IMR-90 (cell line): ENCODE measurements at regions not wholly inside any gene's neighbourhood (a gene's known extent, or its start where the extent isn't known, plus 50 kb on each side); places are given as distances from the start of the nearest gene placed in this dataset.
"Not testable (repeated sequence)": the region's sequence is repeated elsewhere in the genome, so short reads cannot be mapped to it uniquely, and the experiment has no call there.

ENCODE experiments used
- ATAC-seq: fragments of 200-7000 bp; cut with Tn5 transposase; 2 replicates; pipeline ENCODE4 v1.9.1; 2020; ENCODE audit warnings: low read depth, mild to moderate bottlenecking, moderate library complexity
- BruUV-seq: library from RNA; stranded (reverse); fragments of 400-500 nt; replicated peaks from 2 replicates; lab custom pipeline; 2021; lab: Mats Ljungman, UMichigan
- CTCF ChIA-PET: fragments of 300-600 bp; formaldehyde crosslinking; extraction: SDS; loops from one replicate; lab custom pipeline; 2021; ENCODE audit warnings: antibody characterized with exemption; lab: Yijun Ruan, JAX
- POLR2A ChIA-PET: fragments of 300-600 bp; sonication (Branson Sonifier 250); formaldehyde crosslinking; loops from one replicate; lab custom pipeline; 2022; ENCODE audit warnings: antibody characterized with exemption; ENCODE audit not compliant: unreplicated experiment; lab: Charles Lee
- DNase-seq: peaks from one replicate; pipeline ENCODE4 v3.0.0; 2013
- H2AFZ ChIP-seq: replicated peaks from 2 replicates; pipeline ENCODE3; 2013; ENCODE audit warnings: low read length, mild to moderate bottlenecking; ENCODE audit not compliant: poor library complexity
- H2AK5ac ChIP-seq: 2 replicates; pipeline ENCODE4 v1.6.1; 2013; ENCODE audit warnings: low read depth, low read length, inconsistent platforms
- H2AK9ac ChIP-seq: replicated peaks from 2 replicates; pipeline ENCODE3; 2013; ENCODE audit warnings: mild to moderate bottlenecking, low read depth, low read length, moderate library complexity; ENCODE audit not compliant: poor library complexity
- H2BK120ac ChIP-seq: 2 replicates; pipeline ENCODE4 v1.6.1; 2013; ENCODE audit warnings: low read depth, low read length, inconsistent platforms
- H2BK15ac ChIP-seq: 3 replicates; pipeline ENCODE4 v1.6.1; 2013; ENCODE audit warnings: low read depth, low read length, inconsistent platforms
- H2BK20ac ChIP-seq: 2 replicates; pipeline ENCODE4 v1.6.1; 2013; ENCODE audit warnings: low read depth, mild to moderate bottlenecking, inconsistent platforms, low read length, moderate library complexity
- H2BK5ac ChIP-seq: 2 replicates; pipeline ENCODE4 v1.6.1; 2013; ENCODE audit warnings: mild to moderate bottlenecking, low read depth, low read length, inconsistent platforms; ENCODE audit not compliant: poor library complexity, severe bottlenecking
- H3K14ac ChIP-seq: replicated peaks from 2 replicates; pipeline ENCODE4 v1.6.1; 2013; ENCODE audit warnings: low read depth, low read length, inconsistent platforms
- H3K18ac ChIP-seq: 2 replicates; pipeline ENCODE4 v1.6.1; 2013; ENCODE audit warnings: low read depth, low read length, control low read depth
- H3K23ac ChIP-seq: 2 replicates; pipeline ENCODE4 v1.6.1; 2013; ENCODE audit warnings: low read depth, low read length, inconsistent platforms
- H3K27ac ChIP-seq: 2 replicates; pipeline ENCODE4 v1.5.1; 2013; ENCODE audit warnings: mild to moderate bottlenecking, control low read depth, low read length; ENCODE audit not compliant: insufficient read depth
- H3K27me3 ChIP-seq: 2 replicates; pipeline ENCODE4 v1.6.1; 2013; ENCODE audit warnings: low read length; ENCODE audit not compliant: control insufficient read depth, insufficient read depth
- H3K36me3 ChIP-seq: 2 replicates; pipeline ENCODE4 v1.6.1; 2013; ENCODE audit warnings: low read length, mixed read lengths; ENCODE audit not compliant: control insufficient read depth, insufficient read depth
- H3K4ac ChIP-seq: 2 replicates; pipeline ENCODE4 v1.6.1; 2013; ENCODE audit warnings: low read depth, low read length, inconsistent platforms
- H3K4me1 ChIP-seq: 2 replicates; pipeline ENCODE4 v1.6.1; 2013; ENCODE audit warnings: low read length, mixed read lengths; ENCODE audit not compliant: control insufficient read depth, insufficient read depth
- H3K4me2 ChIP-seq: 2 replicates; pipeline ENCODE4 v1.6.1; 2013; ENCODE audit warnings: low read depth, mild to moderate bottlenecking, control low read depth, low read length, moderate library complexity
- H3K4me3 ChIP-seq: 2 replicates; pipeline ENCODE4 v1.5.1; 2013; ENCODE audit warnings: low read depth, mild to moderate bottlenecking, control low read depth, low read length, moderate library complexity; ENCODE audit not compliant: insufficient read depth
- H3K56ac ChIP-seq: 2 replicates; pipeline ENCODE4 v1.6.1; 2013; ENCODE audit warnings: low read length, inconsistent platforms; ENCODE audit not compliant: insufficient read depth; ENCODE audit errors: extremely low read depth
- H3K79me1 ChIP-seq, 2 experiments: 2 replicates each; pipeline ENCODE4 v1.6.1; 2013; ENCODE audit warnings: low read length in 2 of 2, inconsistent platforms in 1 of 2, low read depth in 1 of 2
- H3K9ac ChIP-seq: 2 replicates; pipeline ENCODE4 v1.6.1; 2013; ENCODE audit warnings: low read depth, low read length, control low read depth
- H3K9me1 ChIP-seq: 2 replicates; pipeline ENCODE4 v1.6.1; 2013; ENCODE audit warnings: low read length, inconsistent platforms; ENCODE audit not compliant: insufficient read depth
- H3K9me3 ChIP-seq: 2 replicates; pipeline ENCODE4 v1.6.1; 2013; ENCODE audit warnings: low read length; ENCODE audit not compliant: control insufficient read depth, insufficient read depth
- H4K20me1 ChIP-seq: 2 replicates; pipeline ENCODE4 v1.6.1; 2013; ENCODE audit warnings: low read length, inconsistent platforms; ENCODE audit not compliant: insufficient read depth
- H4K5ac ChIP-seq: 2 replicates; pipeline ENCODE4 v1.6.1; 2013; ENCODE audit warnings: mild to moderate bottlenecking, low read depth, low read length, control low read depth
- H4K8ac ChIP-seq, 2 experiments: 2 replicates each; pipeline ENCODE4 v1.6.1; 2013; ENCODE audit warnings: low read depth in 2 of 2, low read length in 2 of 2, control low read depth in 1 of 2, inconsistent platforms in 1 of 2
- H4K91ac ChIP-seq: 2 replicates; pipeline ENCODE4 v1.6.1; 2013; ENCODE audit warnings: low read depth, low read length, inconsistent platforms; ENCODE audit not compliant: insufficient read depth
- WGBS, 2 experiments: methylation state at CpG; one replicate each; pipeline versions ENCODE4 v1.1.5 to v1.1.7; 2013; ENCODE audit warnings: missing lambda C conversion rate in 2 of 2; ENCODE audit not compliant: insufficient read length in 1 of 2; ENCODE audit errors: extremely low coverage in 2 of 2; 5-methylcytosine and 5-hydroxymethylcytosine counted together
- dilution Hi-C: fragments of 300-500 bp; cut with HindIII; formaldehyde crosslinking; loops from one replicate; pipeline ENCODE4 v1.14.3; 2018; ENCODE audit warnings: low sequenced_read_pairs; ENCODE audit not compliant: unreplicated experiment
- in situ Hi-C: fragments of 300-500 bp; cut with MboI; formaldehyde crosslinking; loops from 3 replicates; pipeline ENCODE4 v1.14.3; 2019; ENCODE audit warnings: low sequenced_read_pairs, inconsistent platforms, mixed read lengths
- intact Hi-C: fragments of 100-400 bp; cut with micrococcal nuclease; formaldehyde crosslinking; loops from 2 replicates; pipeline ENCODE4 v1.10.0; 2022

GRCh38 chr10:77740396-77740795 lies 102.8 kb upstream of the KCNMA1 start:
- H3K23ac ChIP-seq, ATAC-seq, H2AFZ ChIP-seq, H3K27ac ChIP-seq, H3K4ac ChIP-seq, POLR2A ChIA-PET, H3K18ac ChIP-seq, H2BK5ac ChIP-seq, H2BK120ac ChIP-seq, H3K9me1 ChIP-seq, H3K56ac ChIP-seq, CTCF ChIA-PET, H3K4me2 ChIP-seq, H2AK5ac ChIP-seq, H4K8ac ChIP-seq, H4K91ac ChIP-seq, H4K20me1 ChIP-seq, in situ Hi-C loops, dilution Hi-C loops, H3K36me3 ChIP-seq, H3K9me3 ChIP-seq, H3K4me1 ChIP-seq, BruUV-seq, H3K27me3 ChIP-seq, DNase-seq, H2BK20ac ChIP-seq, H3K4me3 ChIP-seq, H3K9ac ChIP-seq, H3K14ac ChIP-seq, H2BK15ac ChIP-seq, H4K5ac ChIP-seq, H2AK9ac ChIP-seq, H3K79me1 ChIP-seq, intact Hi-C loops: not testable (repeated sequence)
- no CpG with 5 or more reads among the region's 3 CpGs for WGBS, 2 experiments
